Amygdala (tissue), 56 donors: ENCODE measurements at regions not wholly inside any gene's neighbourhood (a gene's known extent, or its start where the extent isn't known, plus 50 kb on each side); places are given as distances from the start of the nearest gene placed in this dataset.

Source experiments
- DNase-seq, 56 donors: peaks; one replicate each; lab custom pipeline; 2025; lab: John Stamatoyannopoulos, UW

DNA sequence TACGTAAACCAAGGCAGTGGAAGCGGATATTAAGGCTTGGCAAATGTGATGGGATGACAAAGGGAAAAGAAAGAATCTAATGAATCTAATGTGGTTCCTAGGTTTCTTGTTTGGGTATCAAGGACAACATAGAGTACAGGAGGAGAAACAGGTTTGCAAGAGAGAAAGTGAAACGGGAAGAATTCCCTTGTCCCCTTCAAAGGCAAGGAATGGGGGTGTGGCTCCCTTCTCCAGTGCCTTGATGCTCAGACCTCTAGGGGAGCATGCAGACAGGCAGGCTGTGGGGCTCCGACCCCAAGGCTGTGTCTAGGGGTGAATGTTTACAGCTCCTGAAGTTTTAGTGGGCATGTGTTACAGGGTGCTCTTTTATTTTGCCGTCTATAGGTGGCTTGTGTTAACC is 317.5 kb upstream of the HSF2 start:
- DNase-seq: no peak

DNA sequence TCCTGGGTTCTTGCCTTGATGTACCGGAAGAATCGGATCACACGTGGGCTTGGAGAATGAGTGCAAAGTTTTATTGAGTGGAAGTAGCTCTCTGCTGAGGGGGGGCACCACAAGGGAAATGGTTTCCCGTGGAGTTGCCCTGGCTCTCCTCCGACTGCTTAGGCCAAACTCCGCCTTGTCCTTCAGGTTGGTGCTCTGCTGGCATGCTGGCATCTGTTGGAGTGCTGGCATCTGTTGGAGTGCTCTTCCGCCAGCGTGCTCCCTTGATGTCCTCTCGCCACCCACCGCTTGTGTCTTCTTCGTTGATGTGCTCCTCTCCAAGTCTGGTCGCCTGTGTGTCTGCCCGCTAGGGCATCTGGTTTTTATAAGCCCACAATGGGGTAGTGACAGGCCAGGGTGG is 317.1 kb upstream of the HSF2 start:
- no peak for DNase-seq

- no peak for DNase-seq
Observed at GRCh38 chr6:122092366-122092765, 307.1 kb upstream of the HSF2 start.

GRCh38 chr6:122098201-122098678 is 301.2 kb upstream of the HSF2 start:
- no peak for DNase-seq

DNA sequence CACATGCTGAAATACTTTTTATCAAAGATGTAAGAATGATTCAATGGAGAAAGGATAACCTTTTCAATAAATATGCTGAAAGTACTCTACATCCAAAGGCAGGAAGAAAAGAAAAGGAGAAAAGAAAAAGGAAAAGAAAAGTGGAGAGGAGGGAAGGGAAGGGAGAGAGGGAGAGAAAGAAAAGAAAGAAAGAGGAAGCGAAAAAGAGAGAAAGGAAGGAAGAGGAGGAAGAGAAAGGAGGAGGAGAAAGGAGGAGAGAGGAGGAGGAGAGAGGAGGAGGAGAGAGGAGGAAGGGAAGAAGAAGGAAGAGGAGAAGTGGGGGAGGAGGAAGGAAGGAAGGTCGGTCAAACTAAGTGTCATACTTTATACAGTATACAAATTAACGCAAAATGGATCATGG is 297.4 kb upstream of the HSF2 start:
- no peak for DNase-seq

GRCh38 chr6:122107256-122107852 is 292.1 kb upstream of the HSF2 start:
- no peak for DNase-seq

GRCh38 chr6:122109075-122109474 is 290.4 kb upstream of the HSF2 start:
- DNase-seq: no peak

- no peak for DNase-seq
Observed at GRCh38 chr6:122114717-122115116, 284.7 kb upstream of the HSF2 start.

- DNase-seq: no peak
Observed at GRCh38 chr6:122116119-122116834, 283.2 kb upstream of the HSF2 start.

- DNase-seq: no peak
Observed at GRCh38 chr6:122116835-122117627, 282.4 kb upstream of the HSF2 start.

GRCh38 chr6:122118945-122119506 is 280.4 kb upstream of the HSF2 start:
- DNase-seq: no peak

GRCh38 chr6:122122202-122122601 is 277.2 kb upstream of the HSF2 start:
- no peak for DNase-seq

GRCh38 chr6:122122686-122123085 is 276.8 kb upstream of the HSF2 start:
- DNase-seq: no peak

- no peak for DNase-seq
Observed at GRCh38 chr6:122124908-122125307, 274.5 kb upstream of the HSF2 start.

- no peak for DNase-seq
Observed at GRCh38 chr6:122126894-122127293, 272.6 kb upstream of the HSF2 start.

DNA sequence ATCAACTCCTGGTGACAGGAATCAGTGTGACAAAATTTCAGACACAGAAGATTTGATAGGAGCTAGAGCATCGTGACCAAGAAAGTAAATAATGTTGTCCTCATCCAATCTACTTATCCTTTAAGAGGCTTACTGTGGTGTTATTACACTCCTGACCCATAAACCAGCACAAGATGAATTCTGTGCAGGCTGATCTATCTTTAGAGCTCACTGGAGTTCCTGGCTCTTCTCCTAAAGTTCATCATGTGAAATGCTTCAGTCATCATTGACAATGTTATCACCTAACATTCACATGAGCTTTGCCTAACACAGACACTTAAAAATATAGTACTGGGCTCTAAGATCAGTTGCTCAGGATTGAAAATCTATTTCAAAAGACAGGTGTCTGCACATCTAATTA is 271.0 kb upstream of the HSF2 start:
- no peak for DNase-seq

GRCh38 chr6:122129313-122130025 is 270.0 kb upstream of the HSF2 start:
- DNase-seq: no peak

GRCh38 chr6:122130026-122130348 is 269.5 kb upstream of the HSF2 start:
- DNase-seq: peak in 4 of 56 donors; percentile 1 to 9 (median 2)

DNA sequence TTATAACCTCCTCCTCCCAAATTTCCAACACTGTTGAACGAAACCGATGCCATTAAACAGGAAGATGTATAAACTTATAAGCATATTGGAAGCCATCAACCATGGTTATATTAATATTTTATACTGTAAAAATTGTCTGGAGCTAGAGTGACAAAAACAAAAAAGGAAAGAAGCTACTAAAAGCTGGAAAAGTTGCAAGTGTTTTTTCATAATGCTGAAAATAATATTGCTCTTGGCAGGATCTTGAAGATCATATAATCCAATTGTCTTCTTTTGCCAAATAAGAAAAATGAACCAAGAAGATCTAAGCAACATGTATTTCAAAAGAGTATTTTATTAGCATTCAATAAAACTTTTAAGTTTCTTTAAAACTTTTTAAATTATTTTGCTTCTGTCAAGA is 268.9 kb upstream of the HSF2 start:
- no peak for DNase-seq

DNA sequence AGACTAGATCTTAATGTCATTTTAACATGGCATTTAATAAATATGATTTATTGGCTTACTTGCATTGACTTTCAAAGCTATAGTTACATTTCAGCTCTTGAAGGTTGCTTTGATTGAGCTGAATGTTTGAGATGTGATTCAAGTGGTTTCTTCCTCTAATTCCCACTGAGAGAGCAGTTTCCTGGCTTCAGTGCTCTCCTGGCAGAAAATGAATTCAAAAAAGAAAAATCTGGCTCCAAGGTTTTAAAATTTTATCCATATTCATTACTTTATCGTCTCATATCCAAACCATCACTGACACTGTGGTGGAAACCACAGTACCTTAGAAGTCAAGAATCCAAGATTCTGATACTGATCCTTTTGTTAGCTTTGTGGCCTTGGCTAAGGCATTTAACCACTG is 263.1 kb upstream of the HSF2 start:
- no peak for DNase-seq

DNA sequence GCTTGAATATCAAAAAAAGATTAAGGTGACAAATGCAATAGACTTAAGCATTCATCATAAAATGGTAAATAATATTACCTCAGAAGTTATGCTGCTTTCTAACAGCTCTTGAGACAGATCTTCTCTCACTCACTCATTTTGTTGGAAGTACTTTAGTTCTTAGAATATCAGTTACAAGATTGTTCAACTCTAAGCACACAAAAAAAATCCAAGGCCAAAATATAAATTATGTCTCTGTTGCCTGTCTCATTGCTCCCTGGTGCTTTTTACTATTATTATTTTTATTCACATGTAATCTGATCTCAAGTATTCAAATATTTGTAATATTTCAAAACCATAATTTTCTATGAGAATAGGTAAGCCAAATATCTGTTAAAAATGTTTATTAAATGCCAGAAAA is 259.4 kb upstream of the HSF2 start:
- DNase-seq: no peak
